Endodermal cell (in vitro differentiated cells): ENCODE measurements at regions not wholly inside any gene's neighbourhood (a gene's known extent, or its start where the extent isn't known, plus 50 kb on each side); places are given as distances from the start of the nearest gene placed in this dataset.

Experiments used
- DNase-seq: peaks from one replicate; pipeline ENCODE4 v3.0.0-alpha.2; 2017
- H3K27ac ChIP-seq: 2 replicates; pipeline ENCODE4 v1.5.1; 2013; ENCODE audit warnings: mild to moderate bottlenecking, low read depth, low read length, moderate library complexity
- H3K27me3 ChIP-seq: 2 replicates; pipeline ENCODE4 v1.6.1; 2013; ENCODE audit warnings: mild to moderate bottlenecking, low read length, moderate library complexity; ENCODE audit not compliant: insufficient read depth, control insufficient read depth, poor library complexity, severe bottlenecking
- H3K36me3 ChIP-seq: 2 replicates; pipeline ENCODE4 v1.7.0; 2013; ENCODE audit warnings: mild to moderate bottlenecking, low read length, moderate library complexity; ENCODE audit not compliant: control insufficient read depth, insufficient read depth
- H3K4me1 ChIP-seq: one replicate; pipeline ENCODE4 v1.7.0; 2013; ENCODE audit warnings: low read length; ENCODE audit not compliant: control insufficient read depth, insufficient read depth
- H3K4me3 ChIP-seq: 2 replicates; pipeline ENCODE4 v1.5.1; 2013; ENCODE audit warnings: mild to moderate bottlenecking, low read length, moderate library complexity
- H3K9ac ChIP-seq: 2 replicates; pipeline ENCODE4 v1.6.1; 2013; ENCODE audit warnings: mild to moderate bottlenecking, low read length, moderate library complexity; ENCODE audit not compliant: poor library complexity, severe bottlenecking; ENCODE audit errors: extremely low read depth
- H3K9me3 ChIP-seq: 2 replicates; pipeline ENCODE4 v1.6.1; 2013; ENCODE audit warnings: mild to moderate bottlenecking, low read length, moderate library complexity; ENCODE audit not compliant: control insufficient read depth
- H3K27ac Mint-ChIP-seq: 2 replicates; pipeline ENCODE4 v1.8.0; 2020; ENCODE audit warnings: mixed read lengths
- H3K27me3 Mint-ChIP-seq: 2 replicates; pipeline ENCODE4 v1.8.0; 2021; ENCODE audit warnings: mild to moderate bottlenecking, mixed read lengths; ENCODE audit not compliant: insufficient read depth
- H3K36me3 Mint-ChIP-seq: 2 replicates; pipeline ENCODE4 v1.8.0; 2020; ENCODE audit warnings: low read depth, mixed read lengths
- H3K4me1 Mint-ChIP-seq: 2 replicates; pipeline ENCODE4 v1.8.0; 2020; ENCODE audit warnings: mixed read lengths
- H3K4me3 Mint-ChIP-seq: 2 replicates; pipeline ENCODE4 v1.8.0; 2020; ENCODE audit warnings: mild to moderate bottlenecking, moderate library complexity, mixed read lengths
- H3K9me3 Mint-ChIP-seq: 2 replicates; pipeline ENCODE4 v1.8.0; 2020; ENCODE audit warnings: mild to moderate bottlenecking, mixed read lengths
- WGBS, 2 experiments: methylation state at CpG; one replicate each; pipeline versions ENCODE4 v1.1.5 to v1.1.7; 2013; ENCODE audit warnings: missing lambda C conversion rate in 2 of 2, mixed read lengths in 1 of 2; ENCODE audit not compliant: insufficient coverage in 1 of 2, insufficient read length in 1 of 2; 5-methylcytosine and 5-hydroxymethylcytosine counted together
- TF ChIP-seq, protein P1 (sequence below): fragments of 200-600 bp; sonication (generic); conservative IDR thresholded peaks from 2 replicates; pipeline ENCODE4 v1.5.0; 2021; ENCODE audit warnings: antibody characterized with exemption, mild to moderate bottlenecking

- H3K4me3 ChIP-seq, result no peak overlapping the region
- 92 to 95% methylated on average over 5 to 6 of the region's 6 CpGs for WGBS, 2 experiments
- Mint-ChIP-seq H3K36me3 (no peaks in the 10 kb centered on the region), H3K4me1 (peaks cover 6% of the 10 kb centered on the region), H3K27me3 (no peaks in the 10 kb centered on the region), H3K27ac (no peak overlapping the region), H3K4me3 (no peak overlapping the region), H3K9me3 (no peaks in the 10 kb centered on the region)
- no peaks in the 10 kb centered on the region for H3K36me3 ChIP-seq
- no peaks in the 10 kb centered on the region for H3K4me1 ChIP-seq
- no peaks in the 10 kb centered on the region for H3K27me3 ChIP-seq
- no peak overlapping the region for H3K9ac ChIP-seq
- TF ChIP-seq, protein P1, sequence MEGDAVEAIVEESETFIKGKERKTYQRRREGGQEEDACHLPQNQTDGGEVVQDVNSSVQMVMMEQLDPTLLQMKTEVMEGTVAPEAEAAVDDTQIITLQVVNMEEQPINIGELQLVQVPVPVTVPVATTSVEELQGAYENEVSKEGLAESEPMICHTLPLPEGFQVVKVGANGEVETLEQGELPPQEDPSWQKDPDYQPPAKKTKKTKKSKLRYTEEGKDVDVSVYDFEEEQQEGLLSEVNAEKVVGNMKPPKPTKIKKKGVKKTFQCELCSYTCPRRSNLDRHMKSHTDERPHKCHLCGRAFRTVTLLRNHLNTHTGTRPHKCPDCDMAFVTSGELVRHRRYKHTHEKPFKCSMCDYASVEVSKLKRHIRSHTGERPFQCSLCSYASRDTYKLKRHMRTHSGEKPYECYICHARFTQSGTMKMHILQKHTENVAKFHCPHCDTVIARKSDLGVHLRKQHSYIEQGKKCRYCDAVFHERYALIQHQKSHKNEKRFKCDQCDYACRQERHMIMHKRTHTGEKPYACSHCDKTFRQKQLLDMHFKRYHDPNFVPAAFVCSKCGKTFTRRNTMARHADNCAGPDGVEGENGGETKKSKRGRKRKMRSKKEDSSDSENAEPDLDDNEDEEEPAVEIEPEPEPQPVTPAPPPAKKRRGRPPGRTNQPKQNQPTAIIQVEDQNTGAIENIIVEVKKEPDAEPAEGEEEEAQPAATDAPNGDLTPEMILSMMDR, result no peak
- H3K9me3 ChIP-seq, result no peaks in the 10 kb centered on the region
- no peak for DNase-seq
- no peak overlapping the region for H3K27ac ChIP-seq
Observed at GRCh38 chr6:92270365-92270764, 1149.0 kb downstream of the EPHA7 start.

- Histone ChIP-seq H3K9ac (no peak overlapping the region), H3K27me3 (no peaks in the 10 kb centered on the region), H3K27ac (no peak overlapping the region), H3K9me3 (no peaks in the 10 kb centered on the region), H3K36me3 (no peaks in the 10 kb centered on the region), H3K4me3 (no peak overlapping the region), H3K4me1 (no peaks in the 10 kb centered on the region)
- Mint-ChIP-seq H3K4me1 (no peaks in the 10 kb centered on the region), H3K27ac (no peak overlapping the region), H3K4me3 (no peak overlapping the region), H3K36me3 (no peaks in the 10 kb centered on the region), H3K27me3 (no peaks in the 10 kb centered on the region), H3K9me3 (no peaks in the 10 kb centered on the region)
- 92% methylated on average over 1 of the region's 1 CpG; no CpG with 5 or more reads in 1 of the 2 experiments for WGBS, 2 experiments
- TF ChIP-seq, protein P1, result no peak
- DNase-seq, result no peak
Observed at GRCh38 chr6:92267335-92267734, 1152.0 kb downstream of the EPHA7 start.

GRCh38 chr6:92263864-92264263 is 1155.5 kb downstream of the EPHA7 start:
- no peak for DNase-seq
- WGBS, 2 experiments, result 70 to 73% methylated on average over 4 to 6 of the region's 6 CpGs
- Histone ChIP-seq H3K9me3 (no peaks in the 10 kb centered on the region), H3K4me3 (no peak overlapping the region), H3K27ac (no peak overlapping the region), H3K4me1 (no peaks in the 10 kb centered on the region), H3K36me3 (no peaks in the 10 kb centered on the region), H3K27me3 (no peaks in the 10 kb centered on the region), H3K9ac (no peak overlapping the region)
- no peaks in the 10 kb centered on the region for H3K27me3 Mint-ChIP-seq
- H3K4me3 Mint-ChIP-seq, result no peak overlapping the region
- H3K36me3 Mint-ChIP-seq, result no peaks in the 10 kb centered on the region
- TF ChIP-seq, protein P1, result no peak
- H3K4me1 Mint-ChIP-seq, result no peaks in the 10 kb centered on the region
- no peak overlapping the region for H3K27ac Mint-ChIP-seq
- no peaks in the 10 kb centered on the region for H3K9me3 Mint-ChIP-seq
